HK-2 (cell line): ENCODE measurements at regions not wholly inside any gene's neighbourhood (a gene's known extent, or its start where the extent isn't known, plus 50 kb on each side); places are given as distances from the start of the nearest gene placed in this dataset.
"Not testable (repeated sequence)": the region's sequence is repeated elsewhere in the genome, so short reads cannot be mapped to it uniquely, and the experiment has no call there.

ENCODE experiments used
- DNase-seq: peaks from one replicate; pipeline ENCODE4 v3.0.0-alpha.2; 2018; ENCODE audit not compliant: unreplicated experiment

DNA sequence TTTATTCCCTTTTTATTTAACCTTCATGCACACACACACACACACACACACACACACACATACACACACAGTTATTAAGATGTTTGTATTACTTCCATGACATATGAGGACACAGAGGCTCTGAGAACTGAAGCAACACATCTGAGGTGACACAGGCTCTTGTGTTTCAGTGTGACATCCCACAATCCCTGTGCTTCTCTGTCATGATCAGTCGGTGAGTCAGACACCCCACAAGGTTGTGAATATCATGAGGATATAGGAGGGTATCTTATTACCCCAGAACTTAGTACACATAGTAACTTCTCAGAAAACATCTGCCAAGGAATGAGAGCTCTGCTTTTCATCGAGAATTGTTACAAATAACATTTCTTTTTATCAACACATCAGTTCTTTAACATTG, 459.3 kb downstream of the PLPP3 start:
- DNase-seq, result no peak

DNA sequence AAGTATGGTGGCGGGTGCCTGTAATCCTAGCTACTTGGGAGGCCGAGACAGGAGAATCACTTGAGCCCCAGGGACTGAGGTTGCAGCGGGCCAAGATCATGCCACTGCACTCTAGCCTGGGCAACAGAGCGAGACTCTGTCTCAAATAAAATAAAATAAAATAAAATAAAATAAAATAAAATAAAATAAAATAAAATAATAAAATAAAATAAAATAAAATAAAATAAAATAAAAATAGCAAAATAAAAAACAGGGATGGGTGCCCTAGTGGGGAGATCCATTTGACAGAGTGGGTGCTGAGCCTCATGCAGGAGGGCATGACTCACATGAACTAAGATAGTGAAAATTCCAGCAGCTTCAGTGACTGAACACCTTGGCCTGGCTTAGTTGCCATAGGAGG, 460.7 kb downstream of the PLPP3 start:
- not testable (repeated sequence) for DNase-seq

DNA sequence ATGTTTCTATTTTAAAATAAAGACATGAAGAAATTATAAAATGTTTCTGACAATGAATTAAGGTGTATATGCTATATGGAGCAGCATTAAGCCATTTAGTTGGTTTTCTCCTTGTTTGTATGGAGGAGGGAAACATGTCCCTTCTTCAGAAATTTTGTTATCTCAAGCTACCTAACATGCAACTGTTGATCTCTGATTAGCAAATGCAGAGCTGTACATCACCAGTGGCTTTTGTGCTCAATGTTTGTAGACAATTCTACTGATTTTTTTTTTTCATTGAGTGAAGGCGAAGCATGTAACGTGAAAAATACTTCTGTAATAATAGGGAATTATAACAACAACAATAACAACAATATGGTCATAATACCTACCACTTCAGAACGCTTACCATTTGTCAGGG, 463.7 kb downstream of the PLPP3 start:
- DNase-seq, result no peak

DNA sequence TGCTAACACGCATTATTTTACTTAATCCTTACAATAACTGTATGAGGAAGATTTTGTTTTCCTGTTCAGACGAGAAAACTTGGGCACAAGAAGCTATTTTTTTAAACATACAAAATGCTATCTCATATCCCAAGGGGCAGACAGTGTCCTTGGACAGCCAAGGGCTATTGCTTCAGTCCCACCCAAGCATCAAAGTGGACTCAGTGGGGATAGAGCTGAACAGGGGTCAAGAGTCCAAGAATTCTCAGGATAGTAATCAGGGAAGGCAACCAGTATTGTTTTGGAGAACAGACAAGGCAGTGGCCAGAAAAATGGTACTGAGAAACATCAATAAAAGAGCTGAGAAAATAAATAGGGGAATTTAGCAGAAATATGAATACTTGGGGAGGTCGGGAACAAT, 465.7 kb downstream of the PLPP3 start:
- DNase-seq, result no peak

DNA sequence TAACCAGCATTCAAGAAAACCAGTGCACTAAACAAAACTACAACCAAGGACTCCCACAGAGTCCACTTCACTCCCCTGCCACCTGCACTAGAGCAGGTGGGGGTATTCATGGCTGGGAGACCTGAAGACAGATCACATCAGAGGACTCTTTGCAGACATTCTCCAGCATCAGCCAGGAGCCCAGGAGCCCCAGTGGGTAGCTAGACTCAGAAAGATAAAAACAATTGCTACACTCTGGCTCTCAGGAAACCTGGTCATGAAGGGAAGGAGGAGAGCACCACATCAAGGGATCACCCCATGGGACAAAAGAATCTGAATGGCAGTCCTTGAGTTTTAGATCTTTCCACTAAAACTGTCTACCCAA, 472.1 kb downstream of the PLPP3 start:
- DNase-seq, result no peak

DNA sequence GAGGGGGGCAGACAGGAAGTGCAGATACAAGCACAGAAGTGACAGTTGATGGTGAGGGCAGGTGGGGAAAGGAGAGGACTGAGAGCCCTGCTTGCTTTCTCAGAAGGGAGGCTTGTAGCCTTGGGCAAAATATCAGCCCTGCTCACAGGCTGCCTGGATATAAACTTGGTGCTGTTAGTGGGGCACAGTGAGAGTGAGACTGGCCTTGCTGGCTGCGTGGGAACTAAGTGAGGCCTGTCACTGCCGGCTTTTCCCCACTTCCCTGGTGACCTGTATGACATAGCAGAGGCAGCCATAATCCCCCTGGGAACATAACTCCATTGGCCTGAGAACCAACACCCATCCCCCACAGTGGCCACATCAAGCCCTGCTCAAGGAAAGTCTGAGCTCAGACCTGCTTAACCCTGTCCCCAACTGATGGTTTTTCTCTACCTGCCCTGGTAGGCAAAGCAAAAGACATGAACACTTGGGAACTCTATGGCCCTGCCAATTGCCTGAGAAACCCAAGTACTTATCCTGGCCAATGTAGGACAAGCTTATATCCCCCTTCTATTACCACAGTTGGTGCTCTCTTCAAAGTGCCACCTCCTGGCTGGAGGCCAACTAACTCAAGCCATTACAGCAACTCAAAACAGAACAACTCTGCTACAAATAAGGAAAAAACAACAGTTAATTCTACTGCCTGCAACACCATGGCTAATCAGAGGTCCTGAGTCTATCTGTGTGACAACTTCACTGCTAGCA, 472.7 kb downstream of the PLPP3 start:
- DNase-seq, result no peak

DNA sequence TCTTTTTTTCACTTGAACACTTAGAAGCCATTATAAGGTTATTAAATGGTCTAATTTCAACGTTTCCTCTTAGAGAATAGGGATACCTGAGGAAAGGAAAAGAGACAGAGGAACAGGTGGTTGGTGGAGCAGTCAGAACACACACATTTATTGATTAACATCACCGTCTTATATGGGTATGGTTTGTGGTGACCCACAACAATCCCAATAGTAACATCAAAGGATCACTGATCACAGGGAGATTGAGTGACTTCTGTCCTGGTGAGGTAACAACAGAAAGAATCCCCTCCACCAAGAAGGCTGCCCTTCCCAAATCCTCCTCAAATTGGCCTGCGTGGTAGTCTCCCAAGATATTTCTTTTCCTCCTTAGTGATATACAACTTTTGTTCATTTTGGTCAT, 474.0 kb downstream of the PLPP3 start:
- no peak for DNase-seq

DNA sequence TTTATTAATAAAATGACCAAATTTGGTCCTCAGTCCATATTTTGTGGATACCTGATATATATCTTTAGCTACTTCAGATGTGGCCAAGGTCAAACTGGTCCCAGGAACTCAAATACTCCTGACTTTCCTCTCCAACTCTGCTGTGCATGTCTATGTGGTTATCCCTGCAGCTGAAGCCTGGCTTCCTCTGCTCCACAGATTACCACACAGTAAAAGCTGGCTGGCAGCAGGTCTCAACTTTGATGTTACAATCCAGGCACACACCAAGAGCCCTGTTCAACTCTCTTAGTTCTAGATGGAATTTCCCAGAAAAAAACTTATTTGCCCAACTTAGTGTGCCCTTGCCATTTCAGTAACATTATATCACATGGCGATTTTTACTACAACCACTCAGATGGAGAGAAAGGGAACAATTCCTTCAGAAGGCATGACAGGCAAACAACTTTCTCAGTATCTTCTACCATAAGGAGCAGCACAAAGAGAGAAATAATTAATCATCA, 479.5 kb downstream of the PLPP3 start:
- no peak for DNase-seq

DNA sequence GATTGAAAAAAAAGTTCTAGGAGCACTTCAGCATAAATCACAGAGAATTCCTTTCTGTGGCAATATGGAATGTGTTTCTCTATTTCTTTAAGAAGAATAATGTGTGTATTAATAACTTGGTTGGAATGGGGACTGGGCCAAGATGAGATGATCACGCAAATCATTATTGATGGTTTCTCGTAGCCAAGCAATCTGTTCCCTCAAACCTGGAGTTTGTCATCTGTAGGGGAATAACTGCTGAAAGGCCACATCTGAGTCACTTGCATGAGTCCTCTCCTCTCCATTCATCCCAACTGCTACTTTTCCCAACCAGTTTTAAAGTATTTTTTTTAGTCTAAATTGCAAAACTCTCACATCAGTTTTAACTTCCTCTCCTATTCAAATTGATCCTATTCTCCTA, 480.4 kb downstream of the PLPP3 start:
- no peak for DNase-seq

DNA sequence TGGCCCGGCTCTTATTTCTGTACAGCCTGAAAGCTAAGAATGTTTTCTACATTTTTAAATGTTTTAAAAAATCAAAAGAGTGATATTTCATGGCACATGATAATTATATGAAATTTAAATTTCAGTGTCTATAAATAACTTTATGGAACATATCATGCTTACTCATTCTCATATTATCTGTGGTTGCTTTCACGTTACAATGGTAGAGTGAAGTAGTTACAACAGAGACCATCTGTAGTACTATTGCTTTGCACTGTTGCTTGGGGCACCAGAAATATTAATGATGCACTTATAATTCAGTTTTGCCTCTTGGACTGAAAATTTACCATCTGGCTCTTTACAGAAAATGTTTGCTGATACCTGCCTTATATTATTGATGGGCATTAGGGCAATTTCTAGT, 481.6 kb downstream of the PLPP3 start:
- DNase-seq, result no peak

DNA sequence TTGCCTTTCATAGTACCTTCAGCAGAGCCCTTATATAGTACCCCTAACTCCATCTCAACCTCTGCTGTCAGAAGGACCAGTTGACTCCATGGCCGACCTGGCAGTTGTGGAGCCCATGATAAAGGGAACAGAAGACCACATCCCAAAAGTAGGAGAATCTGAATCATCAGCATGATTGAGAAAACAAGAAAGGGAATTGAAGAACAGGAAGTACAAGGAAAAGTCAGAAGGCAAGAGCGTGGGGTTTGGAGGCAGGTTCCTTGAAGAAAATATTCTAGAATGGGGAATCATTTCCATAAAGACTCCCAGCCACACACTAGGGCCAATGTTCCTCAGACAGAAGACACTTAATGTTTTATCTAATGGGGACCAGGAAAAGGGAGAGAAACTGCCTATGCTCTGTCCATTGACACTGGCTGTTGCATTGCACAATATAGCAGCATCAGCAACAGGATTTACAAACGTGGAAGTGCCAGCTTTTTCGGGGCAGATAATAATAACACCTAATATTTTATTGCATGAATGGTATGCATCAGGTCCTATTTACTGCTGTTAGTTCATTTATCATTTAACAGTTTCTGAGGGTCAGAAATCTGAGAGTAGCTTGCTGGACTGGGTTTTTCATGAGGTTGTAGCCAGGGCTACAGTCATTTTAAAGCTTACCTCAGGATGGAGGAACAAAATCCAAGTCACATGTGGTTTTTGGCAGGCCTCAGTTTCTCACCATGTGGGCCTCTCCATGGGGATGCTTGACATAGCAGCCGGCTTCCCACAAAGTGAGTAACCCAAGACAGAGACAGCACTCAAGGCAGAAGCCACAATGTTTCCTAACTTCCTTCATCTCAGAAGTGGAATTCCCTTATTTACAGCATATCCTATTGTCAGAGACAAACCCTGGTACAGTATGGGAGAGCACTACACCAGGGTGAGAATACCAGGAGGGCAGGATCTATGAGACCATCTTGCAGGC, 483.4 kb downstream of the PLPP3 start:
- no peak for DNase-seq

DNA sequence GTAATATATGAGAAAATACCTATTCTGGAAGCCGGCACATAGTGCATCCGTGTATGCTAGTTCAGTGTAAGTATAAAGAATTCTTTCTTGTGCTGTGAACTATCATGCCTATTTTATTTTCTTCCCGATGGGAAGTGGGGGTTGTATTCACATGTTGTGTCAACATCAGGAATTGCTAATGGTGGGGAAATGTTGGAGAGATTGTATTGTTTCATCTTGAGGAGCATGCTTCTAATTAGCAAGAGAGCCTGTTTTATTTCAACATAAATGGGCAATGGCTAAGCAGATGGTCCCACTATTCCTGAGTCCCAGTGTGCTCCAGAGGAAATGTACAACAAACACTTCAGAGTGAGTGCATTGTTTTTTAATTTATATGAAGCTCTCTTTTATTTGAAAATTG, 485.2 kb downstream of the PLPP3 start:
- DNase-seq, result no peak

DNA sequence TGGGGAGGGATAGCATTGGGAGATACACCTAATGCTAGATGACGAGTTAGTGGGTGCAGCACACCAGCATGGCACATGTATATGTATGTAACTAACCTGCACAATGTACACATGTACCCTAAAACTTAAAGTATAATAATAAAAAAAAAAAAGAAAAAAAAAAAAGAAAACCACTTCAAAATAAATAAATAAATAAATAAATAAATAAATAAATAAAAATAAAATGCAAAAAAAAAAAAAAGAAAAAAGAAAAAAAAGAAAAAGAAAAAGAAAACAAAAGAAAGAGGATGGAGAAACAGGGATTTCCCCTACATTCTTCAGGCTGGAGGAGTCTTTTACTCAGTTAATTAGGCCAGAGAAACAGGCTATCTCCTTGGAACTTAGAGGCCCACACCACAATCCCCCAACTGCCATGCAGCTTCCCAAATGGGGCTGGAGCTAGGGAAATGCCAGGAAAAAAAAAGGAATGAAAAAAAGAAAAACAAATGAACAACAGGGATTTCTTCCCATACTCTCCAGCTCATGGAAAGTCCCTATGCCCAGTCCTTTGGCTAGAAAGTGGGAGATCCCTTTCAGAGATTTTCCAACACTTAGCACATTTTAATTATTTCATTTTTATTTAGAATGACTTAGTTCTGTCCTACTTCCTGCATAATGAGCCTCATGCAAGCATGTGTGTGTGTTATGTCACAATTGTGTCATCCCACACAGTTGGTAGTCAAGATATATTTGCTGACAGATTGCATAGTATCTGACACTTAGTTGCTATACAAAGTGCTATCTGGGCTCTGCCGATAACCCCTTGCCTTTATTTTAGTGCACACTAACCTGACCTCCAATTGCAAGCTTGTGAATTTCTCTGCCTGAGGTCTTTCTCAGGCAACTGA, 486.4 kb downstream of the PLPP3 start:
- DNase-seq, result no peak

DNA sequence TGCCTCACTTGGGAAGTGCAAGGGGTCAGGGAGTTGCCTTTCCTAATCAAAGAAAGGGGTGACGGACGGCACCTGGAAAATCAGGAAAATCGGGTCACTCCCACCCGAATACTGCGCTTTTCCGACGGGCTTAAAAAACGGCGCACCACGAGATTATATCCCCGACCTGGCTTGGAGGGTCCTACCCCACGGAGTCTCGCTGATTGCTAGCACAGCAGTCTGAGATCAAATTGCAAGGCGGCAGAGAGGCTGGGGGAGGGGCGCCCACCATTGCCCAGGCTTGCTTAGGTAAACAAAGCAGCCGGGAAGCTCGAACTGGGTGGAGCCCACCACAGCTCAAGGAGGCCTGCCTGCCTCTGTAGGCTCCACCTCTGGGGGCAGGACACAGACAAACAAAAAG, 489.5 kb downstream of the PLPP3 start:
- DNase-seq, result not testable (repeated sequence)

DNA sequence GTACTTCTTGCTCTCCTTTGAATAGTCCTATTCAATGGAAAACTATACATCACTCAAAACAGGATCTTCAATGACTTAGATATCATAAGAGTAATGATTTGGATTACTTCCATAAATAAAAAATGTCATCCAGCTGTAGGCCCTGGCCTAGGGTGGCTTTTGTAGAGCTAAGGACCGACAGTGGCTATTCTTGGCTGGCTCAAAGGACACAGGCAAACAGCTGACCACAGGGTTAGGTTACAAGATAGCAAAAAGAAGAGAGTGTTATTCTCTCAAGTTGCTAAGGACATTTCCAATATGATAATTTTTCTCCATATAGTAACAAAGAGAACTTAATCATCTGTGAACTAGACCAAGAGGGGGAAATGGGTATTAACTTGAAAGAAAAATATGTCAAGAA, 495.1 kb downstream of the PLPP3 start:
- no peak for DNase-seq

DNA sequence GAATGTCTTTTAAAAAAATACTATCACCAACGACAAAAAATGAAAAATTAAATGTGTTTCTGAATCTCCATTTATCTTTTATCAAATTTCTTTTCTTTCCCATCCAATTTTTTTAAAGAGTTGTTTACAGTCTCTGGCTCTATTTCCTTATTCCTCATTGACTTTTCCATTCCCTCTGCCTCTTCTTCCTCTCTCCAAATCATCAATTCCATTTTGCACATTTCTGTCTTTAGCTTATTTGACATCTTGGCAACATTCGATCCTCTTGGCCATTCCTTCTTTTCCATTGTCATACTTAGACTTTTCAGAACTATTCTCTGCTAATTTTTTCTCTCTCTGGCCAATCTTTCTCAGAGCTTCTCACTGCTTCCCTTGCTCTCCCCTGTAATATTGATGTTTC, 497.6 kb downstream of the PLPP3 start:
- no peak for DNase-seq

DNA sequence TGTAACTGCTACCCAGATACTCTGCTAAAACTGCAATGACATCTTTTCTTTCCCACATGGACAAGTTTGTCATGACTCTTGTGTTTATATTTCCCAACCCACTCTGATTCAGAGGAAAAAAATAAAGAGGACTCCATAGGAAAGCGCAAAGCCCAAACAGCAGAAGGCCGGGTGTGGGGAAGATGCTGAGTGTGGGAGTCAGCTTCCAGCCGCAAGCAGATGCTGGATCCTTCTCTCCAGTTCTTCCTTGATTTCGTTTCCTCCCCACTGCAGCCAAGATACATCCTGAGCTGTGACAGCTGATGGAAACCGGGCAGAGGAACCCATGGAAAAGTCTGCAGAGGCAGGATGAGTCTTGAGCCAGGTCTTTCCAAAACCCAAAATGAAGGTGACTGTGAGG, 498.2 kb downstream of the PLPP3 start:
- no peak for DNase-seq

DNA sequence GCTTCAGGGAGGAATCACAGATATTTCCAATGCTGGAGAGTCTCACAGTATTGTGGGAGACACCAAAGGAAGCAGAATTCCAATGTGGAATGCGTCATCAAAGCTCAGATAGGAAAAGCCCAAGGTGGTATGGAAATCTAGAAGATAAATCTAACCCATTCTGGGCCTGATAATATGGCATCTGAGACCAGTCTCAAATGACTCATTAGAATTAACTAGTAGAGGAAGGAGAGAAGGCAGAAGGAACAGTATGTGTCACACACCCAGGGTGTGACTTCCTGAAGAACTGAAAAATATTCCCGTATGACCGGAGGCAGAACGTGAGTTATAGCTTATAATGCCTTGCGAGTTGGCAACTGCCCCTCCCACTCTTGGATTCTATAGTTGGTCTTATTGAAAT, 499.2 kb downstream of the PLPP3 start:
- no peak for DNase-seq

DNA sequence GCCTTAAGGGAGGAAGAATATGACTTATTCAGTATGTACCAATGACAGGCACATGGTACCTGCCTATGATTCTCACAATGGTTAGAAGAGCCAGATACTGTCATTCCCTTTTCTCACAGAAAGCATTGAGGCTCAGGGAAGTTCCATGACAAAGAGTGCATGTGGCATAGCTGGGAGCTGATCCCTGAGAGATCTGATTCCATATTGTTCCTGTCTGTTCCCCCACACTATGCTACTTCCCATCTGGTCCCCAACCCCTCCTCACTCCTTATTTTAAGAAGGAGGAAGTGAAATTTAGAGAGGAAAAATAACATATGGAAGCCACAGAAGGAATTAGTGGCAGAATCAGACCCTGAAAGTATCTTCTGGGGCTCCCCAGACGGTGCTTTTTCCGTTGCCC, 500.0 kb downstream of the PLPP3 start:
- no peak for DNase-seq

DNA sequence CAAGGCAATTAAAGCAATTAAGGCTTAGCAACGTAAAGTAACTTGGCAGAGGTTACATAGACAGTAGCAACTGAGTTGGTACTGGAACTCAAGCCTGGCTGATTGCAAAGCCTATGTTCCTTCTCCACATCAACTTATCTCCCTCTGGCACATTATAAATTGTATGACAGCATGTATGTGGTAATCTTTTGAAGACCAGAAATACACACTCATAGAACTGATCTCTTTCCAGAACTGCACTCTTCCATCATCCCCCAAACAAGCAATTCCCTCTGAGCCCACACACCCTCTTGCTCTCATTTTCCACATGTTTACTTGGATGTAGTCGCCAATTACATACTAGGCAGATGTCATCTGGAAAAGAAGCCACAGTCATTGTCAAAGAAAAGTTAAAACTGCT, 502.2 kb downstream of the PLPP3 start:
- DNase-seq, result no peak

DNA sequence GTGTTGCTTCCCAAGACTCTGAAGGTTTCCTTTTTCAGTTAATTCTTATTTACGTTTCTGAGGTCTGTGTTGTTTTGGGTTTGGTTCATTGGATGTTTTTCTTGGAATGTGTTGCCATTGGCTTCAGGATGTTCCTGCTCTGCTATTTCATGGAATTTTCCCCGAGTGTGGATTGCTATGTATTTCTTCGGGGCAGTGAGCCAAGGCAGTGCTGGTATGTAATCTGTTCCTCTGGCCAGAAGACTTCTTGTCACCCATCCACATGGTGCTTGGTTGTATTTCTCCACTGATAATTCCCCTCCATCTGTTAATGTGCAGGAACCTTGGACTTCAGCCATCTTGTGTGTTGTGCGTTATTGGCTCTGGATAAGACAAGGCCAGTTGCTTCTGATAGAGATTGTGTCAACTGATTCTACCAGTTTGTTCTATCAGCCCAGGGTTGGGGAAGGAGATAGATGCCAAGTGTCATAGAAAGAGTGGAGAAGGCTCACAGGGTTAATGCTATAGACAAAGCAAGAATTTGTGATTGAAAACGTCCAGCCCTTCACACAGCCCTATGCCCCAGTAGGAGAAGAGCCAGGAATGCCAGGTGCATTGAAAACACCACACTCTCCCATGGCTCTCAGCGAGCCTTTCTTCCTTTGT, 505.2 kb downstream of the PLPP3 start:
- DNase-seq, result no peak

DNA sequence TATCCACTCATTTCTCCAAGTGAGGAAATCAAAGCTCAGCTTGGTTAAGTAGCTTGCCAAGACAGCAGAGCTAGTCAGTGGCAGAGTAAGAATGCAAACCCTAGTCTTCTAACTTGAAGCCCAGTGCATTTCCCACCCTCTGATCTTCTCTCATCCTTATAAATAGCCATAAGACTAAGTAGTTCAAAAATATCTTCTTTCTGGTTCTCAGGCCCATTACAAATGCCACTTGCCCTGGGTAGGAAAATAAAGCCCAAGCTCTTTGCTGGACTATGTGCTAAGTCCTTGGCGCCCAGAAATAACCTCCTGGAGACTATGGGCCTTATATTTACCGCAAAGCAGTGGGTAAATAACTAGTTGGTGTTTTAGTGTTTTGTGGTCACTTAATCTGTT, 505.8 kb downstream of the PLPP3 start:
- no peak for DNase-seq
